GM19025 (cell line): ENCODE measurements at regions not wholly inside any gene's neighbourhood (a gene's known extent, or its start where the extent isn't known, plus 50 kb on each side); places are given as distances from the start of the nearest gene placed in this dataset.

Source experiments
- ATAC-seq: cut with Tn5 transposase; IDR thresholded peaks from one replicate; pipeline ENCODE4 v1.9.1; 2021; ENCODE audit warnings: mild to moderate bottlenecking, low read depth, moderate library complexity; ENCODE audit not compliant: unreplicated experiment

- ATAC-seq = no peak
Measured at GRCh38 chr18:53665701-53666100, 558.8 kb downstream of the MBD2 start.

- no peak for ATAC-seq
Measured at GRCh38 chr18:53664575-53664974, 559.9 kb downstream of the MBD2 start.

- ATAC-seq = no peak
Measured at GRCh38 chr18:53660306-53660705, 564.2 kb downstream of the MBD2 start.

- no peak for ATAC-seq
Measured at GRCh38 chr18:53657257-53657656, 567.2 kb downstream of the MBD2 start.

- ATAC-seq = no peak
Measured at GRCh38 chr18:53649621-53650020, 574.8 kb downstream of the MBD2 start.

GRCh38 chr18:53644799-53645471, 579.5 kb downstream of the MBD2 start:
- no peak for ATAC-seq

GRCh38 chr18:53639687-53640086, 584.8 kb downstream of the MBD2 start:
- ATAC-seq = no peak

GRCh38 chr18:53629337-53629736, 595.1 kb downstream of the MBD2 start:
- ATAC-seq = no peak

GRCh38 chr18:53625997-53626599, 598.4 kb downstream of the MBD2 start:
- no peak for ATAC-seq

- ATAC-seq = no peak
Measured at GRCh38 chr18:53610957-53611356, 613.5 kb downstream of the MBD2 start.

- ATAC-seq = no peak
Measured at GRCh38 chr18:53606792-53607191, 617.7 kb downstream of the MBD2 start.

GRCh38 chr18:53605198-53605597, 619.3 kb downstream of the MBD2 start:
- ATAC-seq = no peak

- ATAC-seq = no peak
Measured at GRCh38 chr18:53603276-53603675, 621.2 kb downstream of the MBD2 start.

GRCh38 chr18:53601344-53601743, 623.1 kb downstream of the MBD2 start:
- ATAC-seq = no peak

- no peak for ATAC-seq
Measured at GRCh38 chr18:53586923-53587322, 637.5 kb downstream of the MBD2 start.
